Activated CD4-positive, alpha-beta T cell treated with anti-CD3 and anti-CD28 coated beads, Interleukin-2, Interleukin-4, amounts not matched to agents 100 ng/mL and 50 ng/mL, durations not matched to agents 16 hours and 8 hours (primary cell): ENCODE measurements at regions not wholly inside any gene's neighbourhood (a gene's known extent, or its start where the extent isn't known, plus 50 kb on each side); places are given as distances from the start of the nearest gene placed in this dataset.

ENCODE experiments used
- DNase-seq: peaks from one replicate; pipeline ENCODE4 v3.0.0-alpha.2; 2020; ENCODE audit warnings: low spot score

GRCh38 chr5:162324328-162324727 is 256.8 kb downstream of the GABRG2 start:
- no peak for DNase-seq

- no peak for DNase-seq
These were observed 257.7 kb downstream of the GABRG2 start for GRCh38 chr5:162325143-162325727.

GRCh38 chr5:162334944-162335343 is 267.4 kb downstream of the GABRG2 start:
- DNase-seq: no peak

DNA sequence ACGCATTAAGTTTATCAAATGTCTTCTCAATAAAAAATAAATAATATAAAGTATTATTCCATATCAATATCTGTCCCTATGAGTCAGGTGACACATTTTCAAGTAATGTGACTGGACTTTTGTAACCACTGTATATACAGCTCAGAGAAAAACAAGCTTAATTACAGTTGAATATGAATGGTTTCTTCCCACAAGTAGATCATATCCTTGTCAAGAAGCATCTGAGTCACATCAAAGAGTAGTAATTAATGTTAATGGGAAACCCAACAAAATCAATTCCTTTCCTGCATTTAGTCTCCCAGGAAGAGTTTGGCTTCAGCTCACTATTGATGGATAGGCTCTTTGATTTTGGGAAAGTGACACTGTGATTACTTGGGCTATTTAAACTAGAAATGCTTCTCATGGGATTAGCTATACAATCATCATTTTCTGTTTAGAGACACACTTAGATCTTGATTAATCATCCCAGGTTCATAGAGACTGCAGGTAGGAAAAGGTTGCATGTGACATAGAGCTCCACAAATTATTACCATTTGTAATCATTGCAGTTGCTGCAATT is 292.9 kb downstream of the GABRG2 start:
- no peak for DNase-seq

DNA sequence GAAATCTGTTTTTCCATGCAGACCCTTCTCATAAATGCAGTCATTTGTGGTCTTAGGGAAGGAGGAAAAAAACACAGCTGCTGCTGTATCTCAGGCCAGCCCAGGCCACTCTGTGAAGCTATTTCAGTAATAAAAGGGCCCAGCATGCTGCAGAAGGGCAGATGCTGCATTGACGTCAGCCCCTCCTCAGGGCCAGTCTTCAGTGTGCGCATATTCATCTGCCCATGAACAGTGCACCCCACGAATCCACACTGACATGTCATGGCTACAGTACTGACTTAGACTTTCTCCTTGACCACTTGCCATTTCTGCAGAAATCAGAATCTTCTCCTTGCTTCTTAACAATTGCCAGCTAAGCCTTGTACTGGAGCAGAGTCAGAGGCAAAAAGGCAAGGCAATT is 304.7 kb downstream of the GABRG2 start:
- DNase-seq: no peak

- no peak for DNase-seq
These were observed 310.3 kb downstream of the GABRG2 start for GRCh38 chr5:162377895-162378294.

- DNase-seq: no peak
These were observed 315.3 kb downstream of the GABRG2 start for GRCh38 chr5:162382839-162383238.

DNA sequence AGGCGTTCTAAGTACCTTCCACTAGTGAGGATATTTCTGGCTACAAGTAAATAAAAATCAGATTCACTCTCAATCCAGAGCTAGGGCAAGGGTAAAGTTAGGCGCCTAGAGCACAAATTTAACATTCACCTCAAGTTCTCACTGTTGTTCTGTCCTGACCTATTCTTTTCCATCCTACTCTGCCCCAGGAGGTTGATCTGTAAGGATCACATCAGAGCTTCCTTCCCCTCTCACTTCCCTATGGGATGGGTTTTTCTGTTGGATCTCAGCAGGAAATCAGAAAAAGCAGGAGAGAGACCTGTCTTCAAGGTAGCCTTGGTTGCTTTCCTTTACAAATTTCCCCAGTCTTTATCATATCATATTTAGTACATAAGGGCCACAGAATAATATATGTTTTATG is 316.7 kb downstream of the GABRG2 start:
- no peak for DNase-seq

GRCh38 chr5:162391833-162392232 is 324.3 kb downstream of the GABRG2 start:
- no peak for DNase-seq

DNA sequence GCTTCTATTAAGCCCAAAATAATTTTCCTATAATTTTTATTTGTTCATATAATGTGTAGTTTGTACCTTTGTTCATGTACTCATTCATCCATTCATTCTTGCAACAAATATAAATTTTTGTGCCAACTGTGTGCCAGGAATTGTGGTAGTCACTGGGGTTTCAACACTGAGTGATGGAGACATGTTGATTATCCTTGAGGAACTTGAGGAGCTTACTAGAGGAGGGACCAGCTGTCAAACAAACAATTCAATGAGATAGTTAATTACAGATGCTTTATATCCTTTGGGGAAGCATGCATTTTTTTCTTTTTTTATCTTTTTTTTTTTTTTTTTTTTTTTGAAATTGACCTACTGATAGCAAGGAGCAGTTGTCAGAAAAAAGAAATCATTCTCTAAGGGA is 324.8 kb downstream of the GABRG2 start:
- no peak for DNase-seq

DNA sequence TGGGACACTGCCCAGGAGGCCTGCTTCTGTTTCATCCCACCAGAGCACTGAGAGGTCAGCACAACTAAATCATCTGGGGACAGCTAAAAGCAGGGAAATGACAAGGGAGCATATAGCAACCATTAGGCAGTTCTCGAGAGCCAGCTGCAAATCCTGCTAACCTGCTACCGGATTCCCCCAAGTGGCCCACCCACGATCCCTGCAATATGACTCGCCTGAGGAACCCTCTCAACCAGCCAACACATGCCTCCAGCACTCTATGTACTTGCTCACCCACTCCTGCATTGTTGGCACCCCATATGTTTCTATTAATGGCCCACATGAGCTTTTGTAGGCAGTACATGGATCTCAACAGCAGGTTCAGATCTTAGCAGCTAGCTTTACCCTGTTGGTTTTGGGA is 326.0 kb downstream of the GABRG2 start:
- no peak for DNase-seq

DNA sequence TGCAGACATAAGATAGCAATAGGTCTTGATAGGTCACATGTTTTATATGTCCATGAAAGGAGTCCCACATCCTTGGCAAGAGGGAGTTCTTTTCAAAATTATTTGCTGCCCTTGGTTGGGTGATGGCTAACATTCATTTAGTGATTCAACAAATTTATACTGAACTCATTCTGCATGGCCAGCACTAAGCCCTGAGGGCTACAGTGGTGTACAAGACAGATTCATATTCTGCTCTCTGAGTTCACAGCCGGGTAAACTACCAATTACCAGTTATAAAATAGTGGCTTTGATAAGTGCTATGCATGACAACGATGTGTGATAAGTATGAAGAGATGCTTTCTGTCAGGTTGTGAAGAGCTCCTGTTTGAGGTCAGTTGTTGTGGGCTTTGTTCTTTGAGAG is 340.0 kb downstream of the GABRG2 start:
- DNase-seq: no peak

DNA sequence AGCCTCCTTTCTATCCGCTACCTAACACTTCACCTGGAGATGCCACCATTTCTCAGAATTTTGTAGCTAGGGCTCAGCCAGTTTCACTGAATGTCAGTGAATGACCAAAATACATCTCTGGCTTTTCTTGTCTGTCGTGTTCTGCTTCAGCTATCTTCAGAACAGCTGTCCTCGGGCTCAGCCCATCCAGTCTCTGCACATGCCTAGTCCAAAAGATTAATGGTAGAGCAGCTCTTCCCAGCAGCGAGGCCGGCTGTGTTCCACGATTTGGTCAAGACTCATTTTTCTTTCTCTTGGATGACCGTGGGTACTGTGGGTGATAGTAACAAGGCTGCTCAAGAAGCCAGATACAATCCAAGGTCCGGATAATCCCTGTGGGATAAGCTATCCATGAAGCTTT is 342.8 kb downstream of the GABRG2 start:
- DNase-seq: no peak

- no peak for DNase-seq
These were observed 361.6 kb downstream of the GABRG2 start for GRCh38 chr5:162429142-162429541.

- DNase-seq: no peak
These were observed 366.7 kb downstream of the GABRG2 start for GRCh38 chr5:162434281-162434680.

- DNase-seq: no peak
These were observed 368.5 kb downstream of the GABRG2 start for GRCh38 chr5:162436055-162436454.

GRCh38 chr5:162444129-162444762 is 376.7 kb downstream of the GABRG2 start:
- DNase-seq: no peak

GRCh38 chr5:162456086-162456485 is 388.5 kb downstream of the GABRG2 start:
- DNase-seq: no peak

GRCh38 chr5:162466011-162466410 is 398.4 kb downstream of the GABRG2 start:
- no peak for DNase-seq

GRCh38 chr5:162473041-162473714 is 405.6 kb downstream of the GABRG2 start:
- no peak for DNase-seq

- DNase-seq: no peak
These were observed 406.7 kb downstream of the GABRG2 start for GRCh38 chr5:162474239-162474638.

- no peak for DNase-seq
These were observed 416.5 kb downstream of the GABRG2 start for GRCh38 chr5:162484095-162484494.

DNA sequence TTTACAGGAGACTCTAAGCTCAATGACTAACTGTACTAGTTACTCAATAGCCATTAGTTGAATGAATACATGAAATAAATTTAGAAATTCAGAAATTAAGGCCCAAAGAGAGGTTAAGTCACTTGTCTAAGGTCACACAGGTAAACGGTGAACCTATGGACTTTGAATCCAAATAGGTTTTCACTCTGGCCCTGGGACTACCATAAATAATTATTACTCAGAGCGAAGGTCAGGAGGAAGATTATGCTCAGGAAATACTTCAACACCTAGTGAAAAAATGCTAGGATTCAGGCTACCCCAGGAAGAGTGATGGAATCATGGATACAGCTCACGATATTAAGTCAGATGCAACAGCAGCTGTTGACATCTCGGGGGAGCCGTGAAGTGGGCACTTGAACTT is 417.4 kb downstream of the GABRG2 start:
- DNase-seq: no peak
